ENCODE measurements at regions not wholly inside any gene's neighbourhood (a gene's known extent, or its start where the extent isn't known, plus 50 kb on each side); places are given as distances from the start of the nearest gene placed in this dataset.

DNA sequence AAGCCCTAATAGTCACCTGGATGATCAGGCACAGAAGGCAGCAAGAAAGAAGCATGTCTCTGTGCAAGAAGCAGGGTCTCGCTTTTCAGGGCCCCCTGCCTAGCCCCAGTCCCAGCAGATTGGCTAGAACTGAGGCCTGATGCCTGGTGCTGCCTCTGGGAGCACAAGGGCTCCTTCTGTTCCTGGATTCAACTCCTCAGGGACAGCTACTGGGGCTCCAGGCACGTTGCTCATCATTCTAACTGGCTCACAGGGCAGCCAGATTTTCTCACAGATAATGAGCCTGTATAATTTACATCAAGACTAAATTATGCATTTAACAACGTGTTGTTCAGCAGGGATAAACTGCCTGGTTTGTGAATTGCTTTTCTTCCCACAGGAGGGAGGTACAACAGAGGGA lies 106.5 kb upstream of the PLXNC1 start:
- Histone ChIP-seq H3K27me3 (ENCODE audit: control insufficient read depth, insufficient read depth, low read length) (no peaks in the 10 kb centered on the region), H3K4me1 (ENCODE audit: control insufficient read depth, insufficient read depth, low read length) (peaks cover 6% of the 10 kb centered on the region), H3K4me3 (ENCODE audit: low read length) (no peak overlapping the region), H3K36me3 (ENCODE audit: control insufficient read depth, insufficient read depth, low read length) (no peaks in the 10 kb centered on the region), H3K27ac (ENCODE audit: low read length) (no peak overlapping the region), H3K9me3 (replicated peaks; ENCODE audit: control insufficient read depth, low read depth, low read length) (no peaks in the 10 kb centered on the region)
- DNase-seq: no peak
- 31% methylated on average over 2 of the region's 3 CpGs for whole genome bisulfite sequencing (ENCODE audit: insufficient coverage)

DNA sequence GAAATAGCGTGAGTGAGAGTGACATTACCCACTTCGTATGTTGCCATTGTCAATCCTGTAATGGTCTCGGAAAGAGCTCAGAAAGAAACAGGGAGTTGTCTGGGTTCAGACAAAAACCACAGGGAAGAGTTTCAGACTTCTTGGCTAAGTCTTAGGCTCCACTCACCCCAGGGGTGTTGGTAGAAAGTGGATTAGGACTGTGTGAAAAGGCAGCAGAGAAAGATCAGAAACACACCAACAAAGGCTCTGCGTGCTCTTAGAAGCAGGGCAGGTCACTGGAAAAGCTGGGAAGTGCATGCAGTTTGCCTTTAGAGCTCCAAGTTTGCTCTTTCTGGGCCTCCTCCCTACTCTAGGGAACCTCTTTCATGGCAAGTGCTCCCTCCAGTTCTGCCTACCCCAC lies 106.1 kb upstream of the PLXNC1 start:
- no peak for DNase-seq

DNA sequence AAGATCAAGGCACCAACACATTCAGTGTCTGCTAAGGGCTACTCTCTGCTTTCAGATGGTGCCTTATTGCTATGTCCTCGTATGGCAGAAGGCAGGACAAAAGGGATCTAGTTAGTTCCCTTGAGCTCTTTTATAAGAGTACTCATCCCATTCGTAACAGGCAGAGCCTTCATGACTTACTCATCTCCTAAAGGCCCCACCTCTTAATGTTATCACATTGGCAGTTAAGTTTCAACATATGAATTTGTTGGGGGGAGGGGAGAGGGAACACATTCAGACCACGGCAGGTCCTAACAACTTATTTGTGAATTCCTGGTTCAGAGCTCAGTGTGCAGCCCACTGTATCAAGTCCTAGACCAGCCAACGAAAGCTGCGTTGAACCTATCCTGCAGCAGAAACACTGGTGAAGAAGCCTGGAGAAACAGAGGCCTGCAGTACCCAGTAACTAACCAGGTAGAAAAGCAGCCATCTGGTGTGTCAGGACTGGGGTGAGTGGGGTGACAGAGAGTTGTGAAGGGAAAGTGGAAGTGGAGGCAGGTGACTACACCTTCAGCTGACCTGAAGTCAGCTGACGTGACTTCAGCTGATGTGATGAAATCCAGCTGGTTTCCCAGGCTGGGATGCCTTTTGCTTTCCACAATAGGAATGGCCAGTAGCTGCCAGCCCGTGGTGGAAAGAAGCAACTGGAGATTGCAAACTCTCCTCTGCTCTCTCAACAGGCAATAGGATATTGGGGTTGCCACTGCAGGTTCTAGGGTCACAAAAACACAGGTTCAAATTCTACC lies 101.6 kb upstream of the PLXNC1 start:
- WGBS (ENCODE audit: insufficient coverage): 68% methylated on average over 4 of the region's 7 CpGs
- Histone ChIP-seq H3K27me3 (ENCODE audit: control insufficient read depth, insufficient read depth, low read length) (no peaks in the 10 kb centered on the region), H3K27ac (ENCODE audit: low read length) (no peak overlapping the region), H3K4me3 (ENCODE audit: low read length) (no peak overlapping the region), H3K9me3 (replicated peaks; ENCODE audit: control insufficient read depth, low read depth, low read length) (peaks cover 3% of the 10 kb centered on the region), H3K36me3 (ENCODE audit: control insufficient read depth, insufficient read depth, low read length) (no peaks in the 10 kb centered on the region), H3K4me1 (ENCODE audit: control insufficient read depth, insufficient read depth, low read length) (peaks cover 15% of the 10 kb centered on the region)
- DNase-seq: no peak

More for the DNA sequence above, 106.1 kb upstream of the PLXNC1 start:
- Histone ChIP-seq H3K4me1 (ENCODE audit: control insufficient read depth, insufficient read depth, low read length) (peaks cover 6% of the 10 kb centered on the region), H3K36me3 (ENCODE audit: control insufficient read depth, insufficient read depth, low read length) (no peaks in the 10 kb centered on the region), H3K27me3 (ENCODE audit: control insufficient read depth, insufficient read depth, low read length) (no peaks in the 10 kb centered on the region), H3K9me3 (replicated peaks; ENCODE audit: control insufficient read depth, low read depth, low read length) (no peaks in the 10 kb centered on the region), H3K4me3 (ENCODE audit: low read length) (no peak overlapping the region), H3K27ac (ENCODE audit: low read length) (peak overlapping the region; percentile 16)
- 43% methylated on average over 4 of the region's 4 CpGs for WGBS (ENCODE audit: insufficient coverage)

DNA sequence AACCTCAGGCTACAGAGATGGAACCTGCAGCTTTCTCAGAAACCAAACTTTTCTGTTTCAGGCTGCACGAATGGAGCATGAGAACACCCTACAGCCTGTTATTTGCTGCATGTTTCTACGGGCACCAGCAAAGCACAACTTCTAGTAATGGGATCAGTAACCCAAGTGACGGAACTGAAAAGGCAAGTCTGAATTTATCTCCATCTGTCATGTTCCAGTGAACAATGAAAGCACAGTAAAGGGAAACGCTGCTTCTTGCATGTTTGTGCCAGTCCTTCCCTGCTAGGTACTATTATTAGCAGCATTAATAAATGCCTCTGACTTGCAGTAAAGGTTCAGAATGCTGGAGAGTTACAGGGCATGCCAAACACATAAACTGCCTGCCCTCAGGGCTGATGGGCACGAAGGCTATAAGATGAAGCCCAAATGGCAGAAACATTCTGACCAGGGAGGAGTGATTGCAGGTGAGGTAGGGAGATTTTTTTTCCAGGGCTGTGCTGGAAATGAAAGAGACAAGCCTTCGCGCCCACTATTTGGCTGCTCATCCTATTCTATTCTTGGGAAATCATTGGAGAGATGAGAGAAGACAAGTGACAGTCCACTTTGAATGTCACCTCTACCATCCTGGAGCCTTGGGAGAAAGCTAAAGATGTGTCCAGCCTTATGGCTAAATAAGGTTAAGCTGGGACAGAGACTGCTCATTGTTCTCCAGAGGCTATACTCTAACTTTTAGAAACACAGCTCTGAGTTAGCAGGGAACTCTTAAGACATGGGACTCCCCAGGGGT lies 100.4 kb upstream of the PLXNC1 start:
- H3K9me3 ChIP-seq (replicated peaks; ENCODE audit: control insufficient read depth, low read depth, low read length): peaks cover 3% of the 10 kb centered on the region
- WGBS (ENCODE audit: insufficient coverage): 28% methylated on average over 3 of the region's 7 CpGs
- no peak overlapping the region for H3K4me3 ChIP-seq (ENCODE audit: low read length)
- H3K36me3 ChIP-seq (ENCODE audit: control insufficient read depth, insufficient read depth, low read length): no peaks in the 10 kb centered on the region
- H3K27ac ChIP-seq (ENCODE audit: low read length): peak overlapping the region; percentile 13
- H3K27me3 ChIP-seq (ENCODE audit: control insufficient read depth, insufficient read depth, low read length): no peaks in the 10 kb centered on the region
- H3K4me1 ChIP-seq (ENCODE audit: control insufficient read depth, insufficient read depth, low read length): peaks cover 12% of the 10 kb centered on the region
- peak; percentile 51 for DNase-seq

DNA sequence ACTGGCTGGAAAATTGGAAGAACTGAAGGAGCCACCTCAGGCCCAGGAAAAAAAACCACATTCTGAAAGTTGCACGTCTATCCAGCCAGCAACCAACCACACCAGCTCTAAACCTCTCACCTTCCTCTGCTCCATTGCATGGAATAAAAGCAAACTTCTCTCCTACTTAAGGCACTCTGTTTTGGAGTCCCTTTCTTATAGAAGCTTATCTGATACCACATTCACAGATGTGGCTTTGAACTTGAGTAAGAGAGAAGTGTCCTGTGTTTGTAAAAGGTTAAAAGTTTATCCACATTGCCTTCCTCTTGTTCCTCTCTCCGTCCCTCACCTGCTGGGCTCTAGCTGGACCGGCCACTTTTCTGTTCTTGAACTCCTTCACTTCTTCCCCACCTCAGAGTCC lies 99.6 kb upstream of the PLXNC1 start:
- 97% methylated on average over 2 of the region's 3 CpGs for WGBS (ENCODE audit: insufficient coverage)
- DNase-seq: no peak
- no peaks in the 10 kb centered on the region for H3K27me3 ChIP-seq (ENCODE audit: control insufficient read depth, insufficient read depth, low read length)
- H3K4me1 ChIP-seq (ENCODE audit: control insufficient read depth, insufficient read depth, low read length): peaks cover 12% of the 10 kb centered on the region
- peaks cover 3% of the 10 kb centered on the region for H3K9me3 ChIP-seq (replicated peaks; ENCODE audit: control insufficient read depth, low read depth, low read length)
- no peak overlapping the region for H3K4me3 ChIP-seq (ENCODE audit: low read length)
- no peaks in the 10 kb centered on the region for H3K36me3 ChIP-seq (ENCODE audit: control insufficient read depth, insufficient read depth, low read length)
- no peak overlapping the region for H3K27ac ChIP-seq (ENCODE audit: low read length)

DNA sequence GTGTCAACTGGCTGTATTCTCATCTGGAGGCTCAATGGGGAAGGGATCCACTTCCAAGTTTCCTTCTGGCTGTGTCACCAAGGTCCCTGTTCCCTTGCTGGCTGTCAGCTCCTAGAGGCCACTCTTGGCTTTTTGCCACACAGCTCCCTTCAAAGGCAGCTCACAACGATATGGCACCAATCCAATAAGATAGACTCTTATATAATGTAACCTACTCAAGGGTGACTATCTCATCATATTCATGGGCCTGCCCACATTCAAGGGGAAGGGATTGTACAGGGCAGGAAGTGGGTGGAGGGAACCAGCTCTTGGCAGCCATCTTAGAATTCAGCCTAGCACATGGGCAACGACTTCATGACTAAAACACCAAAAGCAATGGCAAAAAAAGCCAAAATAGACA lies 98.7 kb upstream of the PLXNC1 start:
- Histone ChIP-seq H3K36me3 (ENCODE audit: control insufficient read depth, insufficient read depth, low read length) (no peaks in the 10 kb centered on the region), H3K4me1 (ENCODE audit: control insufficient read depth, insufficient read depth, low read length) (peaks cover 12% of the 10 kb centered on the region), H3K9me3 (replicated peaks; ENCODE audit: control insufficient read depth, low read depth, low read length) (peaks cover 3% of the 10 kb centered on the region), H3K27me3 (ENCODE audit: control insufficient read depth, insufficient read depth, low read length) (no peaks in the 10 kb centered on the region), H3K4me3 (ENCODE audit: low read length) (no peak overlapping the region), H3K27ac (ENCODE audit: low read length) (no peak overlapping the region)
- no CpG with 5 or more reads among the region's 2 CpGs for WGBS (ENCODE audit: insufficient coverage)
- DNase-seq: no peak

DNA sequence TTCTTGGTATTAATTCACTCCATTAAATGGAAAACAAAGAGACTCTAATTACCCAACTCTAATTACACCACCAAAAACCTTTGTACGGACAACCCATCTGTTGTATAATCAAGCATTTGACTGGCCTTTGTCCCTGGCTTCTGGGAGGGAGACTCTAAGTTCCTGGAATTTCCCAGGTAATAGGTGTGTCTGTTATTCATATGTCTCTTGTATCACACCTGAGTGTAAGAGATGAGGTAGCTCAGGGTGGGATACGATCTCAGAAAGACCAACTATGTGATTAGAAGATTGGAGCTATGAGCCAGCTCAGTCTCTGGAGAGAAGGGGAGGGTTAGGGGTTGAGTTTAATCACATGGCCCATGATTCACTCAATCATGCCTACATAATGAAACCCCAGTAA lies 94.7 kb upstream of the PLXNC1 start:
- Histone ChIP-seq H3K9me3 (replicated peaks; ENCODE audit: control insufficient read depth, low read depth, low read length) (peaks cover 3% of the 10 kb centered on the region), H3K27me3 (ENCODE audit: control insufficient read depth, insufficient read depth, low read length) (no peaks in the 10 kb centered on the region), H3K36me3 (ENCODE audit: control insufficient read depth, insufficient read depth, low read length) (no peaks in the 10 kb centered on the region), H3K4me3 (ENCODE audit: low read length) (no peak overlapping the region), H3K4me1 (ENCODE audit: control insufficient read depth, insufficient read depth, low read length) (peaks cover 4% of the 10 kb centered on the region), H3K27ac (ENCODE audit: low read length) (no peak overlapping the region)
- no CpG with 5 or more reads among the region's 2 CpGs for WGBS (ENCODE audit: insufficient coverage)
- DNase-seq: no peak

DNA sequence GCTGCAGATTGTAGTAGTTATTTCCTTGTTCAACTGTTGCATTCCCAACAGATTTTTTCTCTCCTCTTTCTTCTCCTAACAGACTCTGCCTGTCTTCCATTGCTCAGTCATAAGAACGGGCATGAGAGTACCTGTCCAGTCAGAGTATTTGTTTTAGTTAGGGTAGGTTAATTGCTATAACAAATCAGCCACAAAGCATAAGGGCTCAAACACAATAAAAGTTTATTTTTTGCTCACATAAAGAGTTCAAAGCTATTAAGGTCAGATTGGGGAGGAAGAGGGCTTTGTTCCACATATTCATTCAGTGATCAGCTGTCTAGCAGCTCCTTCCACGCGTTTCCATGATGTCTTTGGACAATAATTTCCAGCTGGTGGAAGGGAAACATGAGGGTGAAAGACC lies 92.8 kb upstream of the PLXNC1 start:
- Histone ChIP-seq H3K4me3 (ENCODE audit: low read length) (no peak overlapping the region), H3K36me3 (ENCODE audit: control insufficient read depth, insufficient read depth, low read length) (no peaks in the 10 kb centered on the region), H3K27me3 (ENCODE audit: control insufficient read depth, insufficient read depth, low read length) (no peaks in the 10 kb centered on the region), H3K27ac (ENCODE audit: low read length) (no peak overlapping the region), H3K4me1 (ENCODE audit: control insufficient read depth, insufficient read depth, low read length) (peaks cover 4% of the 10 kb centered on the region), H3K9me3 (replicated peaks; ENCODE audit: control insufficient read depth, low read depth, low read length) (no peaks in the 10 kb centered on the region)
- DNase-seq: no peak
- WGBS (ENCODE audit: insufficient coverage): no CpG with 5 or more reads among the region's 3 CpGs

DNA sequence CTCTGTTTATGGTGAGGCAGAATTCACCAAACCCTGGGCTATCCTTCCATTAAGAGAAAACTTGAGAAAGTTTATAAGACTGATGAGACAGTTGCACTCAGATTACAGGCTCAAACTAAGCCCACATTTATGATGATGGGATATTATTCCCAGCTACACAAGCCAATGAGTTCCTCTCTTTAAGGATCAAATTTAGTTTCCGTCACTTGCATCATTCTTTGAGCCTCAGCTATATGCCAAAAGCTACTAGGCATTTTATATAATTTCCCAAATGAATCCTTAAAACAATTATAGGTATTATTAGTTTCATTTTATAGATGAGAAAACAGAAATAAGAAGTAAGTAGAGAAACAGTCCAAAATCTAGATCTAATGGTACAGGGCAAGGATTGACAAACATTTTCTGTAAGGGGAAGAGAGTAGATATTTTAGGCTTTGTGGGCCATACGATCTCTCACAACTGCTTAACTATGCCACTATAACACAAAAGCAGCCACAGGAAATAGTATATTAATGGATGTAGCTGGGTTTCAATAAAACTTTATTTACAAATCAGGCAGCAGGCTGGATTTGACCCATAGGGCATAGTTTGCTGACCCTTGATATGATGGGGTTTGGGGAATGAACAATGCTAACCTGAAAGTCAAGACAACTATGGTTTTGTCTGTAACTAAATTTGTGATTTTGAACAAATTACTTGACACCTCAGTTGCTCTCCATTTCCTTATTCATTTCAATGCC lies 91.8 kb upstream of the PLXNC1 start:
- Histone ChIP-seq H3K27ac (ENCODE audit: low read length) (no peak overlapping the region), H3K4me3 (ENCODE audit: low read length) (no peak overlapping the region), H3K4me1 (ENCODE audit: control insufficient read depth, insufficient read depth, low read length) (peaks cover 4% of the 10 kb centered on the region), H3K27me3 (ENCODE audit: control insufficient read depth, insufficient read depth, low read length) (no peaks in the 10 kb centered on the region), H3K36me3 (ENCODE audit: control insufficient read depth, insufficient read depth, low read length) (no peaks in the 10 kb centered on the region), H3K9me3 (replicated peaks; ENCODE audit: control insufficient read depth, low read depth, low read length) (no peaks in the 10 kb centered on the region)
- DNase-seq: no peak
- no CpG with 5 or more reads among the region's 2 CpGs for WGBS (ENCODE audit: insufficient coverage)
